Adrenal gland (tissue), 5 donors: ENCODE measurements at regions not wholly inside any gene's neighbourhood (a gene's known extent, or its start where the extent isn't known, plus 50 kb on each side); places are given as distances from the start of the nearest gene placed in this dataset.

Source experiments
- POLR2A ChIP-seq, 2 donors: fragments of 450-650 bp; IDR thresholded peaks; one replicate each; pipeline ENCODE4 v1.6.1; 2017; ENCODE audit warnings: antibody characterized with exemption in 2 of 2, mild to moderate bottlenecking in 2 of 2, moderate library complexity in 1 of 2
- TF ChIP-seq, protein P1 (sequence below), 6 experiments: fragments of 450-650 bp in 4 of 6; fragments of 200-600 bp in 2 of 6; sonication (generic) in 1 of 6; IDR thresholded peaks; 1 replicate in 5 of 6; 2 replicates in 1 of 6; pipeline versions ENCODE4 v1.5.1 to v1.8.0; 2016 to 2021; ENCODE audit warnings: antibody characterized with exemption in 6 of 6, mild to moderate bottlenecking in 2 of 6, moderate library complexity in 1 of 6
- donor health status: DM: no; HTN: no; CAD: no.

DNA sequence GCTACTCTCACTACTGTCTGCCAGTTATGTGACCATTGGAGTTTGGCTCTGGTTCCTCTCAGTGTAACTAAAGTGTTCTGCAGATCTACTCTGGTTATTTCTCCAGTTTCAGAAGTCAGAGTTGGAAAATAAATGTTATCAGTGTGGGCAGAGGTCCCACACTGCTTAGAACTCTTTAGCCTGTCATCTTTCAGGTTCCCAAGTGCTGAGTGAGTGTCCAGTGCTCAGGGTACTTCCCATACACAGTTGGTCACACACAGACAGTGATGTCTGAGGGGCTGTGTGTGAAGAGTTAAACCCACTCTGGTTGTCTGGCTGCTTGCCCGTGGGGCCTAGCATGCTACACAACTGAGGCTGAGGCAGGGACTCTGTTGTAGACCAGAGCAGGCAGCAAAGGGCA lies 421.8 kb upstream of the MEX3C start:
- TF ChIP-seq, protein P1, sequence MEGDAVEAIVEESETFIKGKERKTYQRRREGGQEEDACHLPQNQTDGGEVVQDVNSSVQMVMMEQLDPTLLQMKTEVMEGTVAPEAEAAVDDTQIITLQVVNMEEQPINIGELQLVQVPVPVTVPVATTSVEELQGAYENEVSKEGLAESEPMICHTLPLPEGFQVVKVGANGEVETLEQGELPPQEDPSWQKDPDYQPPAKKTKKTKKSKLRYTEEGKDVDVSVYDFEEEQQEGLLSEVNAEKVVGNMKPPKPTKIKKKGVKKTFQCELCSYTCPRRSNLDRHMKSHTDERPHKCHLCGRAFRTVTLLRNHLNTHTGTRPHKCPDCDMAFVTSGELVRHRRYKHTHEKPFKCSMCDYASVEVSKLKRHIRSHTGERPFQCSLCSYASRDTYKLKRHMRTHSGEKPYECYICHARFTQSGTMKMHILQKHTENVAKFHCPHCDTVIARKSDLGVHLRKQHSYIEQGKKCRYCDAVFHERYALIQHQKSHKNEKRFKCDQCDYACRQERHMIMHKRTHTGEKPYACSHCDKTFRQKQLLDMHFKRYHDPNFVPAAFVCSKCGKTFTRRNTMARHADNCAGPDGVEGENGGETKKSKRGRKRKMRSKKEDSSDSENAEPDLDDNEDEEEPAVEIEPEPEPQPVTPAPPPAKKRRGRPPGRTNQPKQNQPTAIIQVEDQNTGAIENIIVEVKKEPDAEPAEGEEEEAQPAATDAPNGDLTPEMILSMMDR (IDR thresholded peaks at IDR 0.05) = no peak
- TF ChIP-seq POLR2A (IDR thresholded peaks at IDR 0.05) = no peak
